Liver (tissue), 3 donors: ENCODE measurements at regions not wholly inside any gene's neighbourhood (a gene's known extent, or its start where the extent isn't known, plus 50 kb on each side); places are given as distances from the start of the nearest gene placed in this dataset.

Experiments used
- ATF3 ChIP-seq: IDR thresholded peaks from 2 replicates; pipeline ENCODE4 v1.6.1; 2016; ENCODE audit warnings: antibody characterized with exemption
- CTCF ChIP-seq: fragments of 150-350 bp; IDR thresholded peaks from 2 replicates; pipeline ENCODE4 v1.5.1; 2017; ENCODE audit warnings: improper control_type of control experiment, low read depth, low read length; ENCODE audit not compliant: missing input control
- EGR1 ChIP-seq, 2 donors: IDR thresholded peaks; 2 replicates each; pipeline ENCODE4 v1.6.1; 2016 to 2018; ENCODE audit warnings: antibody characterized with exemption in 2 of 2, low read depth in 2 of 2
- FOXA1 ChIP-seq: IDR thresholded peaks from 2 replicates; pipeline ENCODE4 v1.6.1; 2016; ENCODE audit warnings: antibody characterized with exemption
- GABPA ChIP-seq, 2 donors: IDR thresholded peaks in 1 of 2; conservative IDR thresholded peaks in 1 of 2; 2 replicates each; pipeline ENCODE4 v1.6.1; 2016; ENCODE audit warnings: antibody characterized with exemption in 2 of 2, mild to moderate bottlenecking in 1 of 2, moderate library complexity in 1 of 2
- HNF4A ChIP-seq, 2 donors: conservative IDR thresholded peaks; 2 replicates each; pipeline ENCODE4 v1.6.1; 2016; ENCODE audit warnings: antibody characterized with exemption in 2 of 2, mild to moderate bottlenecking in 2 of 2
- JUND ChIP-seq, 2 donors: IDR thresholded peaks; 2 replicates each; pipeline ENCODE4 v1.6.1; 2016; ENCODE audit warnings: antibody characterized with exemption in 2 of 2
- RAD21 ChIP-seq, 2 donors: IDR thresholded peaks; 2 replicates each; pipeline ENCODE4 v1.6.1; 2016; ENCODE audit warnings: antibody characterized with exemption in 2 of 2, mild to moderate bottlenecking in 2 of 2
- REST ChIP-seq: IDR thresholded peaks from 2 replicates; pipeline ENCODE4 v1.6.1; 2016; ENCODE audit warnings: antibody characterized with exemption, mild to moderate bottlenecking
- RXRA ChIP-seq, 2 donors: IDR thresholded peaks; 2 replicates each; pipeline ENCODE4 v1.6.1; 2017 to 2018; ENCODE audit warnings: antibody characterized with exemption in 2 of 2, mild to moderate bottlenecking in 1 of 2
- SP1 ChIP-seq: IDR thresholded peaks from 2 replicates; pipeline ENCODE4 v1.6.1; 2018; ENCODE audit warnings: antibody characterized with exemption, mild to moderate bottlenecking
- TAF1 ChIP-seq: conservative IDR thresholded peaks from 2 replicates; pipeline ENCODE4 v1.6.1; 2016; ENCODE audit warnings: antibody characterized with exemption, mild to moderate bottlenecking
- YY1 ChIP-seq: IDR thresholded peaks from 2 replicates; pipeline ENCODE4 v1.6.1; 2016; ENCODE audit warnings: antibody characterized with exemption, mild to moderate bottlenecking
- ZBTB33 ChIP-seq: IDR thresholded peaks from 2 replicates; pipeline ENCODE4 v1.6.1; 2016; ENCODE audit warnings: antibody characterized with exemption
- donor health status: healthy.
- donor health status: healthy.

GRCh38 chr6:11459079-11459610 is 78.4 kb upstream of the TMEM170B start:
- TF ChIP-seq CTCF: no peak
- no peak for TF ChIP-seq GABPA (IDR thresholded peaks at IDR 0.05 in 1 of 2, conservative IDR thresholded peaks at IDR 0.05 in 1 of 2)
- no peak for TF ChIP-seq REST
- TF ChIP-seq EGR1 (IDR thresholded peaks at IDR 0.05; ENCODE audit: low read depth in 2 of 2): no peak
- no peak for TF ChIP-seq RXRA (IDR thresholded peaks at IDR 0.05)
- no peak for TF ChIP-seq RAD21 (IDR thresholded peaks at IDR 0.05)
- no peak for TF ChIP-seq SP1
- TF ChIP-seq ZBTB33: no peak
- no peak for TF ChIP-seq JUND (IDR thresholded peaks at IDR 0.05)
- no peak for TF ChIP-seq YY1
- no peak for TF ChIP-seq ATF3
- TF ChIP-seq TAF1: no peak
- no peak for TF ChIP-seq HNF4A (conservative IDR thresholded peaks at IDR 0.05)
- TF ChIP-seq FOXA1: no peak
